ENCODE measurements at regions not wholly inside any gene's neighbourhood (a gene's known extent, or its start where the extent isn't known, plus 50 kb on each side); places are given as distances from the start of the nearest gene placed in this dataset.

DNA sequence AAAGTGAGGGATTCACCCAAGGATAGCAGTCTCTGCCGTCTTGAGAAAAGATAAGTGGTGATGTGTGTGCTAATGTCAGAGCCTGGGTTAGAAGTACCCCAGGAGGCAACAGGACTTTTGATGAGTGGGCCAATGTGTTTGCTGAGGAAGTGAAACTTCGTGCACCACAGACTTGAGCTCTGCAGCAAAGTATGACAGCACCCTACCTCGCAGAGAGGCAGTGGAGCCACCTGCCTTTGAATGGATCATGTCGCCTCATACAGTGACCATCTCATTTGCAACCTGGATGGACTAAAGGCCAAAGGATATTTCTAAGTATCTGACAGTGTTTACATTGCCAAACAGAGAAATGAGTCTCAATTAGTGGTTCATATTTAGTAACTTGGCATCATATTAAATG is 593.9 kb upstream of the GRAMD2B start:
- TF ChIP-seq POLR2A (IDR thresholded peaks at IDR 0.05): no peak
- TF ChIP-seq, protein P1, sequence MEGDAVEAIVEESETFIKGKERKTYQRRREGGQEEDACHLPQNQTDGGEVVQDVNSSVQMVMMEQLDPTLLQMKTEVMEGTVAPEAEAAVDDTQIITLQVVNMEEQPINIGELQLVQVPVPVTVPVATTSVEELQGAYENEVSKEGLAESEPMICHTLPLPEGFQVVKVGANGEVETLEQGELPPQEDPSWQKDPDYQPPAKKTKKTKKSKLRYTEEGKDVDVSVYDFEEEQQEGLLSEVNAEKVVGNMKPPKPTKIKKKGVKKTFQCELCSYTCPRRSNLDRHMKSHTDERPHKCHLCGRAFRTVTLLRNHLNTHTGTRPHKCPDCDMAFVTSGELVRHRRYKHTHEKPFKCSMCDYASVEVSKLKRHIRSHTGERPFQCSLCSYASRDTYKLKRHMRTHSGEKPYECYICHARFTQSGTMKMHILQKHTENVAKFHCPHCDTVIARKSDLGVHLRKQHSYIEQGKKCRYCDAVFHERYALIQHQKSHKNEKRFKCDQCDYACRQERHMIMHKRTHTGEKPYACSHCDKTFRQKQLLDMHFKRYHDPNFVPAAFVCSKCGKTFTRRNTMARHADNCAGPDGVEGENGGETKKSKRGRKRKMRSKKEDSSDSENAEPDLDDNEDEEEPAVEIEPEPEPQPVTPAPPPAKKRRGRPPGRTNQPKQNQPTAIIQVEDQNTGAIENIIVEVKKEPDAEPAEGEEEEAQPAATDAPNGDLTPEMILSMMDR (IDR thresholded peaks at IDR 0.05 in 4 of 5, conservative IDR thresholded peaks at IDR 0.05 in 1 of 5): no peak

Measured in gastrocnemius medialis (tissue), 4 donors.